ENCODE measurements at regions not wholly inside any gene's neighbourhood (a gene's known extent, or its start where the extent isn't known, plus 50 kb on each side); places are given as distances from the start of the nearest gene placed in this dataset.

- Mint-ChIP-seq H3K9me3 (no peaks in the 10 kb centered on the region; the same call in 2 of the 3 replicates), H3K27ac (no peak overlapping the region)
These were observed 259.0 kb downstream of the MEX3B start for GRCh38 chr15:81786776-81787175.

More at GRCh38 chr15:81786776-81787175, 259.0 kb downstream of the MEX3B start:
- Histone ChIP-seq H3K4me1 (ENCODE audit: insufficient read depth) (peaks cover 16% of the 10 kb centered on the region), H3K4me3 (no peak overlapping the region), H3F3A (replicated peaks; ENCODE audit: low read depth) (no peaks in the 10 kb centered on the region), H3K36me3 (ENCODE audit: insufficient read depth) (no peaks in the 10 kb centered on the region), H2AFZ (no peak overlapping the region), H3K27me3 (ENCODE audit: insufficient read depth) (no peaks in the 10 kb centered on the region), H3K79me2 (replicated peaks; ENCODE audit: insufficient read depth) (peaks cover 44% of the 10 kb centered on the region), H3K4me2 (no peak overlapping the region; the same call in 1 of the 2 replicates), H4K20me1 (replicated peaks; ENCODE audit: insufficient read depth) (peaks cover 4% of the 10 kb centered on the region; the same call in 1 of the 2 replicates), H3K9me2 (ENCODE audit: insufficient read depth) (peaks cover 3% of the 10 kb centered on the region; the same call in 1 of the 2 replicates), H3K27ac (ENCODE audit: low read depth) (no peak overlapping the region)
- Mint-ChIP-seq H3K4me1 (peaks cover 5% of the 10 kb centered on the region; the same call in 2 of the 3 replicates), H3K27me3 (ENCODE audit: insufficient read depth, low read depth, poor library complexity) (no peaks in the 10 kb centered on the region), H3K36me3 (ENCODE audit: low read depth) (peaks cover 13% of the 10 kb centered on the region), H3K4me3 (no peak overlapping the region)
- ATAC-seq (no peak), DNase-seq (ENCODE audit: low spot score) (no peak)
- TF ChIP-seq ZNF462 (CRISPR knock-in tag; IDR thresholded peaks at IDR 0.05) (no peak), STAT1 (IDR thresholded peaks at IDR 0.05; ENCODE audit: unreplicated experiment) (no peak), EZH2phosphoT487 (IDR thresholded peaks at IDR 0.05; ENCODE audit: unreplicated experiment) (no peak), CREB1 (CRISPR knock-in tag; IDR thresholded peaks at IDR 0.05; ENCODE audit: low read depth) (no peak), ETS1 (IDR thresholded peaks at IDR 0.05) (no peak)

Measured in GM23338 (cell line).